ENCODE measurements at regions not wholly inside any gene's neighbourhood (a gene's known extent, or its start where the extent isn't known, plus 50 kb on each side); places are given as distances from the start of the nearest gene placed in this dataset.

GRCh38 chr12:75705749-75706711 is 194.6 kb upstream of the KRR1 start:
- no peak for TF ChIP-seq CTCF (IDR thresholded peaks at IDR 0.05)
- no peak for TF ChIP-seq POLR2A (IDR thresholded peaks at IDR 0.05)

All from thyroid gland (tissue), 4 donors.